ENCODE measurements at regions not wholly inside any gene's neighbourhood (a gene's known extent, or its start where the extent isn't known, plus 50 kb on each side); places are given as distances from the start of the nearest gene placed in this dataset.
"Not testable (repeated sequence)": the region's sequence is repeated elsewhere in the genome, so short reads cannot be mapped to it uniquely, and the experiment has no call there.

DNA sequence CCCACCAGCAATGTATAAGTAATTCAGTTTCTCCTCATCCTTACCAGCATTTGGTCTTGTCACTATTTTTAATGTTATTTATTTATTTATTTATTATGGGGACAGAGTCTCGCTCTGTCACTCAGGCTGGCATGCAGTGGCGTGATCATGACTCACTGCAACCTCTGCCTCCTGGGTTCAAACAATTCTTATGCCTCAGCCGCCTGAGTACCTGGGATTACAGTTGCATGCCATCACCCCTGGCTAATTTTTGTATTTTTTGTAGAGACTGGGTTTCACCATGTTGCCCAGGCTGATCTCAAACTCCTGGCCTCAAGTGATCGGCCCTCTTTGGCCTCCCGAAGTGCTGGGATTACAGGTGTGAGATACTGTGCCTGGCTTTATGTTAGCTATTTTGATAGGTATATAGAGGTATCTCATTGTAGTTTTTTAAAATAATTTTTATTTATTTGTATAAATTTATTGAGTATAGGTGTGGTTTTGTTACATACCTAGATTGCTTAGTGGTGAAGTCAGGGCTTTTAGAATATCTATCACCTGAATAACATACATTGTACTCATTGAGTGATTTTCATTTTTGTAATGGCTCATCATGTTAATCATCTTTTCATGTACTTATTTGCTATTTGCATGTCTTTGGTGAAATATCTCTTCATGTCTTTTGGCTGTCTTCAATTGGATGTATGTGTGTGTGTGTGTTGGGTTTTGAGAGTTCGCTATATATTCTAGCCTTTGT lies 53.3 kb downstream of the TANC2 start:
- Histone ChIP-seq H3K4me1 (ENCODE audit: control insufficient read depth, insufficient read depth, low read length, unreplicated experiment) (peaks cover 5% of the 10 kb centered on the region), H3K4me3 (ENCODE audit: low read depth, low read length) (no peak overlapping the region), H3K27ac (ENCODE audit: low read depth, low read length) (no peak overlapping the region), H2AFZ (ENCODE audit: low read length, unreplicated experiment) (no peak overlapping the region), H3K36me3 (ENCODE audit: insufficient read depth, low read length) (peaks cover 8% of the 10 kb centered on the region; the same call in 1 of the 2 replicates), H3K79me2 (ENCODE audit: control insufficient read depth, insufficient read depth, low read length, unreplicated experiment) (peaks cover 74% of the 10 kb centered on the region), H3K27me3 (ENCODE audit: insufficient read depth, low read length) (no peaks in the 10 kb centered on the region)

DNA sequence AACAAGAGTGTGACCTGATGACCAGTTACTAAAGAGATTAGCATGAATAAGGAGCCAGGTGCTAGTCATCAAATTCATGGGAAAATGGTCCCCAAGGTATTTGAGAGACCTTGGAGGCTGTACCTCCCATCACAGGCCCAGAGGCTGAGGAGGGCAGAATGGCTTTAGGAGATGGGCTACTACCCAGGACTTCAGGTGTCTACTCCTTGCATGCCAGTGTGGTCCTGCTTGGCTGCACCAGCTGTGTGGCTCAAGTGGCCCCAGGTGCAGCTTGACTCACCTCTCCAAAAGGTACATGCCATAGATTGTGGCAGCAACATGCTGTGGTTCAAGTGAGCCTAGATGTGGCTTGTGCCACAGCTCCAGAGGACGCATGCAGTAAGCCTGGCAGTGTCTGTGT lies 56.5 kb downstream of the TANC2 start:
- H3K27ac ChIP-seq (ENCODE audit: low read depth, low read length): no peak overlapping the region
- peaks cover 79% of the 10 kb centered on the region for H3K79me2 ChIP-seq (ENCODE audit: control insufficient read depth, insufficient read depth, low read length, unreplicated experiment)
- peaks cover 4% of the 10 kb centered on the region; the same call in 1 of the 2 replicates for H3K36me3 ChIP-seq (ENCODE audit: insufficient read depth, low read length)
- H3K4me1 ChIP-seq (ENCODE audit: control insufficient read depth, insufficient read depth, low read length, unreplicated experiment): peaks cover 26% of the 10 kb centered on the region
- no peak overlapping the region for H2AFZ ChIP-seq (ENCODE audit: low read length, unreplicated experiment)
- H3K27me3 ChIP-seq (ENCODE audit: insufficient read depth, low read length): no peaks in the 10 kb centered on the region
- no peak overlapping the region for H3K4me3 ChIP-seq (ENCODE audit: low read depth, low read length)

- no peak overlapping the region for H3K27ac ChIP-seq (ENCODE audit: low read depth, low read length)
- H3K36me3 ChIP-seq (ENCODE audit: insufficient read depth, low read length): peaks cover 4% of the 10 kb centered on the region; the same call in 1 of the 2 replicates
These were observed 57.0 kb downstream of the TANC2 start for GRCh38 chr17:63023049-63023448.

GRCh38 chr17:63024201-63024600 lies 58.2 kb downstream of the TANC2 start:
- Histone ChIP-seq H2AFZ (ENCODE audit: low read length, unreplicated experiment) (no peak overlapping the region), H3K27me3 (ENCODE audit: insufficient read depth, low read length) (no peaks in the 10 kb centered on the region), H3K36me3 (ENCODE audit: insufficient read depth, low read length) (peaks cover 4% of the 10 kb centered on the region; the same call in 1 of the 2 replicates), H3K4me1 (ENCODE audit: control insufficient read depth, insufficient read depth, low read length, unreplicated experiment) (peaks cover 41% of the 10 kb centered on the region), H3K27ac (ENCODE audit: low read depth, low read length) (no peak overlapping the region), H3K79me2 (ENCODE audit: control insufficient read depth, insufficient read depth, low read length, unreplicated experiment) (peaks cover 79% of the 10 kb centered on the region), H3K4me3 (ENCODE audit: low read depth, low read length) (no peak overlapping the region)

More at GRCh38 chr17:63023049-63023448, 57.0 kb downstream of the TANC2 start:
- no peaks in the 10 kb centered on the region for H3K27me3 ChIP-seq (ENCODE audit: insufficient read depth, low read length)
- no peak overlapping the region for H2AFZ ChIP-seq (ENCODE audit: low read length, unreplicated experiment)
- no peak overlapping the region for H3K4me3 ChIP-seq (ENCODE audit: low read depth, low read length)
- H3K79me2 ChIP-seq (ENCODE audit: control insufficient read depth, insufficient read depth, low read length, unreplicated experiment): peaks cover 79% of the 10 kb centered on the region
- peaks cover 30% of the 10 kb centered on the region for H3K4me1 ChIP-seq (ENCODE audit: control insufficient read depth, insufficient read depth, low read length, unreplicated experiment)

DNA sequence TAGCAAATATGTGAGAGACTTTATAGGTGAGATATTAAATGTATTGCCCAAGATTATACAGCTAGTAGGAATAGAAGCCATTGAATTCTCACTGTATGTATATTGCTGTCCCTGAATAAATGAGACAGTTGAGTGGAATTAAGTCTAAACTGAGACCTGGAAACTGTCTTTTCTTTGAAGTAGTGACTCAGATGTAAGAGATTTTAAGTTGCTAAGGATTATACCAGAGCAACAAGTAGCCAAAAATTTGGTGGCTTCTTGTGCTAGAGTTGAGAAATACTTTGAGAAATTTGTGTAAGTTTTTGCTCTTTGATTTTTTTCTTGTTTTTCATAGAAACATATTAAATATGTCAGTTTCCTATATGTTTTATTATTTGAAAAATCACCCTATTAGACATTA lies 58.7 kb downstream of the TANC2 start:
- H3K79me2 ChIP-seq (ENCODE audit: control insufficient read depth, insufficient read depth, low read length, unreplicated experiment): peaks cover 76% of the 10 kb centered on the region
- H3K27ac ChIP-seq (ENCODE audit: low read depth, low read length): peak overlapping the region; percentile 24; the same call in 1 of the 2 replicates
- H3K4me3 ChIP-seq (ENCODE audit: low read depth, low read length): no peak overlapping the region
- H3K36me3 ChIP-seq (ENCODE audit: insufficient read depth, low read length): peaks cover 4% of the 10 kb centered on the region; the same call in 1 of the 2 replicates
- H3K4me1 ChIP-seq (ENCODE audit: control insufficient read depth, insufficient read depth, low read length, unreplicated experiment): peaks cover 46% of the 10 kb centered on the region
- H3K27me3 ChIP-seq (ENCODE audit: insufficient read depth, low read length): no peaks in the 10 kb centered on the region
- no peak overlapping the region for H2AFZ ChIP-seq (ENCODE audit: low read length, unreplicated experiment)

DNA sequence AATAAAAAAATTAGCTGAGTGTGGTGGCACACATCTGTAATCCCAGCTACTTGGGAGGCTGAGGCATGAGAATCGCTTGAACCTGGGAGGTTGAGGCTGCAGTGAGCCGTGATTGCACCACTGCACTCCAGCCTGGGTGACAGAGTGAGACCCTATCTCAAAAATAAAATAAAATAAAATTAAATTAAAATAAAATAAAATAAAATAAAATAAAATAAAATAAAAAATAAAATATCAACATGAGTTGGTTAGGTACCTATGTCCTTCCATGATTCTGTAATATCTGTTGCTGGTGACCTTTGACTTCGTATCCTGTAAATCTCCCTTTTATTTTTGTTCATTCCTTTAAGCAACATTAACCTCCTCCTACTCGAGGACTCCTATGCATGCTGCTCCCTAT lies 59.6 kb downstream of the TANC2 start:
- Histone ChIP-seq H3K79me2 (ENCODE audit: control insufficient read depth, insufficient read depth, low read length, unreplicated experiment) (peaks cover 77% of the 10 kb centered on the region), H3K4me1 (ENCODE audit: control insufficient read depth, insufficient read depth, low read length, unreplicated experiment) (peaks cover 55% of the 10 kb centered on the region)
- H3K27me3 ChIP-seq (ENCODE audit: insufficient read depth, low read length); H3K4me3 ChIP-seq (ENCODE audit: low read depth, low read length); H3K27ac ChIP-seq (ENCODE audit: low read depth, low read length); H2AFZ ChIP-seq (ENCODE audit: low read length, unreplicated experiment); H3K36me3 ChIP-seq (ENCODE audit: insufficient read depth, low read length): not testable (repeated sequence)

DNA sequence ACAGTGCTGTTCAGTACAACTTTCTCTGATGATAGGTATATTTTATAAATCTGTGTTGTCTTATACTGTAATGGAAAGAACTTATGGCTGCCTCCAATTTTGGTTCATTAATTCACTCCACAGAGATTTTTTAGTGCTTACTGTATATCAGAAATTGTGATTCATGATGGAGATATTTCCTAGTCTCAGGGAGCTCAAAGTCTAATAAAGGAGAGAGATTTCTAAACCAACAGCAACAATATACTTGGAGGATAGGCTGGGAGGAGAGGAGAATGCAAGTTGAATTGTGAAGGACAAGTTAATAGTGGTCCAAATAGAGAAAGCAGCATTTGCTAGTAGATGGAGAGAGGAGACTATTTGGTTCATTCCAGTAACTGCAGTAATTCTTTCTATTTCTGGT lies 63.5 kb downstream of the TANC2 start:
- Histone ChIP-seq H3K27ac (ENCODE audit: low read depth, low read length) (peak overlapping the region; percentile 66), H3K27me3 (ENCODE audit: insufficient read depth, low read length) (no peaks in the 10 kb centered on the region), H3K4me3 (ENCODE audit: low read depth, low read length) (no peak overlapping the region), H3K36me3 (ENCODE audit: insufficient read depth, low read length) (no peaks in the 10 kb centered on the region), H2AFZ (ENCODE audit: low read length, unreplicated experiment) (no peak overlapping the region), H3K79me2 (ENCODE audit: control insufficient read depth, insufficient read depth, low read length, unreplicated experiment) (peaks cover 77% of the 10 kb centered on the region), H3K4me1 (ENCODE audit: control insufficient read depth, insufficient read depth, low read length, unreplicated experiment) (peaks cover 67% of the 10 kb centered on the region)

DNA sequence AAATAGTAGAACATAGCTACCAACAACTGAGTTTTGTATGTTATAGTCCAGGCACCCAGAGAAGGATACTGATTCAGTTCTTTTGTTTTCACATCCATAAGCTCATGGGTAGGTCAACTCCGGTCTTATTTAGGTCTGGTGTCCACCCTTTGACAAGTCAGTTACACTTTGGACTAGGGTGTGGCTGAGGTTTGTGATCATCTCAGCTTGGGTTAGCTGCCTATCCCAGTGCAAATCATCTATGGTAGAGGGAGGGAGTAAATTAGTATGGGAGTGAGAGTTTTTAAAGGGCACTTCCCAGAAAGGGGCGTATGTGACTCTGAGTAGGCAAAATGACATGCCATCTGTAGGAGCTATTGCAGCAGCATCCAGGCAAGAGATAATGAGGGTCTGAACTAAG lies 66.1 kb downstream of the TANC2 start:
- peaks cover 82% of the 10 kb centered on the region for H3K79me2 ChIP-seq (ENCODE audit: control insufficient read depth, insufficient read depth, low read length, unreplicated experiment)

GRCh38 chr17:63033142-63033541 lies 67.1 kb downstream of the TANC2 start:
- Histone ChIP-seq H2AFZ (ENCODE audit: low read length, unreplicated experiment) (no peak overlapping the region), H3K4me3 (ENCODE audit: low read depth, low read length) (no peak overlapping the region), H3K36me3 (ENCODE audit: insufficient read depth, low read length) (no peaks in the 10 kb centered on the region), H3K4me1 (ENCODE audit: control insufficient read depth, insufficient read depth, low read length, unreplicated experiment) (peaks cover 54% of the 10 kb centered on the region), H3K27ac (ENCODE audit: low read depth, low read length) (no peak overlapping the region), H3K27me3 (ENCODE audit: insufficient read depth, low read length) (no peaks in the 10 kb centered on the region), H3K79me2 (ENCODE audit: control insufficient read depth, insufficient read depth, low read length, unreplicated experiment) (peaks cover 80% of the 10 kb centered on the region)

More for the DNA sequence above, 66.1 kb downstream of the TANC2 start:
- Histone ChIP-seq H3K27me3 (ENCODE audit: insufficient read depth, low read length) (no peaks in the 10 kb centered on the region), H3K4me3 (ENCODE audit: low read depth, low read length) (no peak overlapping the region), H3K36me3 (ENCODE audit: insufficient read depth, low read length) (no peaks in the 10 kb centered on the region), H3K4me1 (ENCODE audit: control insufficient read depth, insufficient read depth, low read length, unreplicated experiment) (peaks cover 61% of the 10 kb centered on the region), H3K27ac (ENCODE audit: low read depth, low read length) (no peak overlapping the region), H2AFZ (ENCODE audit: low read length, unreplicated experiment) (no peak overlapping the region)

DNA sequence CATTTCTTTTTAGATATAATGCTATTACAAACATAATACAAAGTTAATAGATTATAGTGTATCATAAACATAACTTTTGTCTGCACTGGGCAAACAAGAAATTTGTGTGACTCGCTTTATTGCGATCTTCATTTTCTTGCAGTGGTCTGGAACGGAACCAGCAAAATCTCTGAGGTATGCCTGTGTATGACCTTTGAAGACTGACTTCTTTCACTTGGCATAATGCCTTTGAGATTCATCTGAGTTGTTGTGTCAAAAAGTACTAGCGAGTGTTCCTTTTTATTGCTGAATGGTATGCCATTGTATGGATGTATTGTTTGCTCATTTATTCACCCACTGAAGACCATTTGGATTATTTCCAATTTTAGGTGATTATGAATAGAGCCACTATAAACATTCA lies 69.2 kb downstream of the TANC2 start:
- peaks cover 47% of the 10 kb centered on the region for H3K4me1 ChIP-seq (ENCODE audit: control insufficient read depth, insufficient read depth, low read length, unreplicated experiment)
- peak overlapping the region; percentile 38 for H3K27ac ChIP-seq (ENCODE audit: low read depth, low read length)
- peaks cover 89% of the 10 kb centered on the region for H3K79me2 ChIP-seq (ENCODE audit: control insufficient read depth, insufficient read depth, low read length, unreplicated experiment)
- no peaks in the 10 kb centered on the region for H3K36me3 ChIP-seq (ENCODE audit: insufficient read depth, low read length)
- peak overlapping the region; percentile 20; the same call in 1 of the 2 replicates for H3K4me3 ChIP-seq (ENCODE audit: low read depth, low read length)
- no peaks in the 10 kb centered on the region for H3K27me3 ChIP-seq (ENCODE audit: insufficient read depth, low read length)
- no peak overlapping the region for H2AFZ ChIP-seq (ENCODE audit: low read length, unreplicated experiment)

GRCh38 chr17:63035695-63036094 lies 69.7 kb downstream of the TANC2 start:
- Histone ChIP-seq H3K36me3 (ENCODE audit: insufficient read depth, low read length) (no peaks in the 10 kb centered on the region), H3K27ac (ENCODE audit: low read depth, low read length) (peak overlapping the region; percentile 38), H2AFZ (ENCODE audit: low read length, unreplicated experiment) (no peak overlapping the region), H3K27me3 (ENCODE audit: insufficient read depth, low read length) (no peaks in the 10 kb centered on the region), H3K4me3 (ENCODE audit: low read depth, low read length) (peak overlapping the region; percentile 20; the same call in 1 of the 2 replicates), H3K79me2 (ENCODE audit: control insufficient read depth, insufficient read depth, low read length, unreplicated experiment) (peaks cover 89% of the 10 kb centered on the region), H3K4me1 (ENCODE audit: control insufficient read depth, insufficient read depth, low read length, unreplicated experiment) (peaks cover 47% of the 10 kb centered on the region)

Data from ACC112 (cell line).